HG02938 (cell line): ENCODE measurements at regions not wholly inside any gene's neighbourhood (a gene's known extent, or its start where the extent isn't known, plus 50 kb on each side); places are given as distances from the start of the nearest gene placed in this dataset.
"Not testable (repeated sequence)": the region's sequence is repeated elsewhere in the genome, so short reads cannot be mapped to it uniquely, and the experiment has no call there.

ENCODE experiments used
- ATAC-seq: cut with Tn5 transposase; IDR thresholded peaks from one replicate; pipeline ENCODE4 v1.9.1; 2021; ENCODE audit warnings: mild to moderate bottlenecking, moderate library complexity; ENCODE audit not compliant: unreplicated experiment

DNA sequence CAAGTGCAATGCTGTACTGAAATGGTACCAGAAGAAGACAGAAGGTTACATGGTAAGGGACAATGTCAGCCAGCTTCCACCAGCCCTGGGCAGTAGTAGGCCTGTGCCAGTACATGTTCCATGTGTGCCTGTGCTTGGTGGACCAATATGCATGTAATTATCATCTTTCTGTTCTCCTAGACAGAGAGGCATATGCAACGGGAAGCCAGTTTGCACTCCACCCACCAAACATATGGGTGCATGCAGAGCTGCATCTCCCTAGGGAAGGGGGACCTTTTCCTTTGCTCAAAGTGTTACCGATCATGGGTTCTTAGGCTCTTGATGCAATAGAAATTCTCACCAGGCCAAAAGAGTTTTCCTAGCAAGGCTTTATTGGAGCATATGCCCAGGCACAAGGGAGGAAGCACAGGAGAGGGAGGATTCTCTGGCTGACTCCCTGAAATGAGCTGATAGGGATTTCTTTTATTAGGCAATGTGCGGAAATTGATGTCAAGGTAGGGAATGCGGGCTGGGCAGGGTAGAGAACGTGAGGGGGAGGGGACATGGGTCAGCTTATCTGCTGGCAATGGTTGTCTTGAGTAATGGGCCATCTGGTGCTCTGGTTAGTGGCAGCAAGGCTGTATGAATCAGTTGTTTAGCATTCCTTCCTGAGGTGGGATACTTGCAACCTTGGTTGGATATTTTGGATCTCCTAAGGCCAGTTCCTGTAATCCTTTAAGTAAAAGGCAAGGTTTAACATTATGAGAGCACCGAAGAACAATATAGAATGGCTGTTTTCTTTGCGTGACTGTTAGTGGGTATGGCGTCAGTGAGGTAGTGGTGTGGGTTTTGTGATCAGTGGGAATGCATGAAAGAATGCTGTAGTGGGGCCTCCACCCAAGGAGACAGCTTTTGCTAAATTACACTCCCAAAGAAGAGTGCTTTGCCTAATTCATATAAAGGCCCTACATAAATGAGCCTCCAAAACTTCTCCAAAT lies 102.5 kb downstream of the CDRT15L2 start:
- not testable (repeated sequence) for ATAC-seq

DNA sequence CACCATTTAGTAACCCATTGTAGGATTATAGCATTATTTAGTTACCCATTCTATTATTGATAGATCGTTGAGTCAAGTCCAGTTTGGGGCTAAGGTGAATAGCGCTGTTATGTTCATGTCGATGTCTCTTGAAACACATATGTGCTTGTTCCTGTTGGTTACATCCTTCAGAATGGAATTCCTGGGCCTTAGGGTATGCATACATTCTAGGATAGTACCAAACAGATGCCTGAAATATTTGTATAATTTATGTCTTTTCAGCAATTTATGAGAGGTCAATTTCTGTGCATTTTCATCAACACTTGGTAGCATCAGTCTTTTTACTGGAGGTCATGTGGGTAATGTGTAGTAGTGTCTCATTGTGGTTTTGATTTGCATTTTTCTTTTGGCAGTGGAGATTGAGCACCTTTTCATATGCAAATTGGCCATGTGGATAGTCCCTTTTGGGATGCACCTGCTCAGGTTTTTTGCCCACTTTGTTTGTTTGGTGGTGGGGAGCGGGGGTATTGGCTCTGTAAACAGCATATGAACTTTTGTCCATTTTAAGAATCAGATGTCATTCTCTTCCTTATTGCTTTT lies 104.2 kb downstream of the CDRT15L2 start:
- not testable (repeated sequence) for ATAC-seq

DNA sequence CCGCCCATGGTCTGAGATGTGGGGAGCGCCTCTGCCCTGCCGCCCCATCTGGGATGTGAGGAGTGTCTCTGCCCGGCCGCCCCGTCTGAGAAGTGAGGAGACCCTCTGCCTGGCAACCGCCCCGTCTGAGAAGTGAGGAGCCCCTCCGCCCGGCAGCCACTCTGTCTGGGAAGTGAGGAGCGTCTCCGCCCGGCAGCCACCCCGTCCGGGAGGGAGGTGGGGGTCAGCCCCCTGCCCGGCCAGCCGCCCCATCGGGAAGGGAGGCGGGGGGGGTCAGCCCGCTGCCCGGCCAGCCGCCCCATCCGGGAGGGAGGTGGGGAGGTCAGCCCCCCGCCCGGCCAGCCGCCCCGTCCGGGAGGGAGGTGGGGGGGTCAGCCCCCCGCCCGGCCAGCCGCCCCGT lies 105.5 kb downstream of the CDRT15L2 start:
- ATAC-seq: not testable (repeated sequence)

DNA sequence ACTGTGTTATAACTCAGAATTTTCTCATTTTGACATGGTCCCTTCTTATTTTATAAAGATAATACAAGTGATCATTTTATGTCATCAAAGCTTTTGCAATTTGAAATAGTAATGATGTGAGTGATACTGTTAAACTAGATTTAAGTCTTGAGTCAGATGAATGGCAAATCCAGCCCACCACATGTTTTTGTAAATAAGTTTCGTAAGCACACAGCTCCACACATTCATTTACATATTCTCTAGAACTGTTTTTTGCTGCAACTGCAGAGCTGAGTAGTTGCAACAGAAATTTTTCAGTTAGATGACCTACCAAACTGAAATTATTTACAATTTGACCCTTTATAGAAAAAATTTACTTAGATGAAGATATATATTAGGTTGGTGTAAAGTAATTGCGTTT lies 108.1 kb downstream of the CDRT15L2 start:
- ATAC-seq: not testable (repeated sequence)

DNA sequence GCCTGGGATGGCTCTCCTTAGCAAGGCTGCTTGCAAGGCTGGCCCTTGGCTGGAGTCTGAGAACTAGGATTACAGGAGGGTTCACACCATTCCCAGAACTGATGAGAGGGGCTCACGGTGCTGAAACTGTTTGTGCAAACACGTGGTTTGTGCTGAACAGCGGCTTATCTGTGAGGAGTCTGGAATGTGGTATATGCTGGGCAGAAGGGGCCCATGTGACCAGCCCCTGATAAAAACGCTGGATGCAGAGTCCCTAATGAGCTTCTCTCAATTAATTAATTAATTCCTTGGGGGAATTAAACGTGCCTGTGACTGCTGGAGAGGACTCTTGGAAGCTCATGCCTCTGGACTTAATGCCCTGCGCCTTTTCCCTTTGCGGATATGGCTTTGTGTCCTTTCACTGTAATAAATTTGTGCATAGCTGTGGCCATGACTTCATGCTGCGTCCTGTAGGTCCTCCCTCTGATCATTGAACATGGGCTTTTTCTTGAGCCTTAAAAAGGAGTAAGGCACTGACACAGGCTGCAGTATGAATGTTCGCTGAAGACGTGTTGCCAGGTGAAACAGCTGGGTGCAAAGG lies 109.7 kb downstream of the CDRT15L2 start:
- not testable (repeated sequence) for ATAC-seq

DNA sequence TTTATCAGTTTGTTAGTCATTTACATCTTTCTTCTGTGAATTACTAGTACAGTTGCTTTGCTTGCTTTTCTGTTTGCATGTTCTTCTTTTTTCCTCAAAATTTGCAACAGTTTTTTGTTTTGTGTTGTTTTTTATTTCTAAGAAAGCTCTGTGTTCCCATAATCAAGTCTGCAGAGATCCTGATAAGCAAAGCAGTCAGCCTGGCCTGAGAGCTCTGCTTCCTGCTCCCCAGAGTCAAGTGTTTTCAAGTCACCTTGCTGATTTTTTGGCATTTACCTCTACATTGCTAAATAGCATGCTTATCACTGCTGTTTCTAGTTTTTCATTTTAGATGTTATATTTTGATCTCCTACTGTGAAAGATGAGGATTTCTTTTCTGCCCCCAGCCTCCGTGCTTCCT lies 113.2 kb downstream of the CDRT15L2 start:
- ATAC-seq: not testable (repeated sequence)

DNA sequence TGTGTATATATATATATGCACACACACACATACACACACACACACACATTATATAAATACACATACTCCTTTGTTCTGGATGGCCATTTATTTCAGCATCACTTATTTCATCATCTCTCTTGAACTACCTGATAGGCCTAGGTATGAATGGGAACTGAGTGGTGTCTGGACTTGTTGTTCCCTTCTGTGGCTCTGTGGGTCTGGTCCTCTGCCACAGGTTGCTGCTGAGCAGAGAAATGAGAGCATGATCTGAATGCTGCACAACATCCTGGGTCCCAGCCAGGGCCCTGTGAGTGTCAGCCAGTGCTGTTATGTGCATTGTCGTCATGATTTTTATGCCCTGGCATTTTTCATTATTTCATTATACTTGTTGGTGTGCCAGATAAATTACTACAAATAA lies 116.3 kb downstream of the CDRT15L2 start:
- ATAC-seq: not testable (repeated sequence)

DNA sequence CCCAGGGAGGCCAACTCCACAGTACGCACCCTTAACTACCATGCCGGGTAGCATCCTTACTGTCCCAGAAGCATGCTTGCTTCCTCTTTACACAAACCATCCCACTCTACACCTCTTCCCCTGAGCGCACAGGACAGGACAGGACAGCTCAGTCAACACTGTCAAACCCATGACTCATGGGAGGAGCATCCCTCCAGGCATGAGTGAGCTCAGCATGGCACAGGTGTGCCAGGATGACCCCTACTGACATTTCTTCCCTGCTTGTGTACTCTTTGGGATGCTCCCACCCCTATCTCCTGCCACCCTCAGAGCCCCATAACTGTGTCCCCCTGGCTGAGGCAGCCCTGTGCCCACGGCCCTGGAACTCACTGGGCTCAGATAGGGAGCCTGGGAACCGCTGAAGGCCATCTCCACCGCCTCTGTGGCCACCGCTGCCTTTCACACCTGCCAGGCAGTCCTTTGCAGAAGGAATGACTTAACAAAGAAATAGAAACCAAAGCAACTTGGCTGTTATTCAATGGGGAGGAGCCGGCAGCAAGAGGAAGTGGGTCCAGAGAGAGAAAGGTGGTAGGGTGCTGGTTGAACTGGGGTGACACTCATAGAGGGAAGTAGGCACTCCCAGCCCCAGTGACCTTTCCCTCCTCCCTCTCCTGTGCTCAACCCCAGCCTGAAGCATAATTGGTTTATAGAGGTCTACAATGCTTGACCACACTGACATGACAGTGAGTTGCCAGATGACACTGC lies 119.1 kb downstream of the CDRT15L2 start:
- peak; percentile 82 for ATAC-seq

DNA sequence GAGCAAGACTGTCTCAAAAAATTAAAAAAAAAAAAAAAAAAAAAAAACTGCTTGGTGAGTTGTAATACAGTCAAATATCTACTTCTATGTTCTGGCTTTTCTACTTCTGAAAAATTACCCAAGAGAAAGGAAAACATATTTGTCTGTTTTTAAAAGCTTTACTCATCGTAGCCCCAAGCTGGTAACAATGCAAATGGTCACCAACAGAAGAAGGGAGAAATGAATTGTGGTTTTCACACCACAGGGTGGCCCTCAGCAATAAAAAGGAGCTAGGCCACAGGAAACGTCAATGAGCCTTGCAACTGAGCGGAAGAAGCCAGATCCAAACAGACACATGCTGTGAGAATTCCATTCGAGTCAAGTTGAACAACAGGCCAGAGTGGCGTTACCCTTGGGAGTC lies 121.0 kb downstream of the CDRT15L2 start:
- not testable (repeated sequence) for ATAC-seq

DNA sequence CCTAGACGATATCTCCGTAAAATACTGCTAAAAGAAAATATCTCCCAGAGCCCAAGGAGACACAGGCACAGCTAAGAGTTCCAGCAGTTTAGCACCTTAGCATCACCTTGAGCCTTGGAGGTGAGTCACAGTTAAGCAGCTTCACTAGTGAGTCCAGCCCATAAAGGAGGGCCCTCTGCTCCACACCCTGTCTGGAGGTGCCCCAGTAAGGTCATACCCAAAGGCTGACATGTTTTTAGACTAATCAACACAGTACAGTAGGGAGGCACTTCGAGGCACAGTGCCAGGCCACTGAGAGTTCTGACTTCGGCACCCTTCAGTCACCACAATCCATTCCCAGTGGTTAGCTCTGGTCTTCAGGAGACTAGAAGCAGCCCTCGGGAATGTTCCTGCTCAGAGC lies 121.8 kb downstream of the CDRT15L2 start:
- ATAC-seq: not testable (repeated sequence)

DNA sequence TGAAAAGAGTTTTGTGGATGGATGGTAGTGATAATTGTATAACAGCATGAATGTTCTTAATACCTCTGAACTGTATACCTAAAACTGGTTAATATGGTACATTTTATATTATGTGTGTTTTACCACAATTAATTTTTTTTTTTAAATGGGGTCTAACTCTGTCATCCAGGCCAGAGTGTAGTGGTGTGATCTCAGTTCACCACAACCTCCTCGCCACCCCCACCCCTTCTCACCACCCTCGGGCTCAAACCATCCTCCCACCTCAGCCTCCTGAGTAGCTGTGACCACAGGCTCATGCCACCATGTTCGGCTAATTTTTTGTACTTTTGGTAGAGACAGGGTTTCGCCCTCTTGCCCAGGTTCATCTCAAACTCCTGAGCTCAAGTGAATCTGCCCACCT lies 123.2 kb downstream of the CDRT15L2 start:
- ATAC-seq: no peak

DNA sequence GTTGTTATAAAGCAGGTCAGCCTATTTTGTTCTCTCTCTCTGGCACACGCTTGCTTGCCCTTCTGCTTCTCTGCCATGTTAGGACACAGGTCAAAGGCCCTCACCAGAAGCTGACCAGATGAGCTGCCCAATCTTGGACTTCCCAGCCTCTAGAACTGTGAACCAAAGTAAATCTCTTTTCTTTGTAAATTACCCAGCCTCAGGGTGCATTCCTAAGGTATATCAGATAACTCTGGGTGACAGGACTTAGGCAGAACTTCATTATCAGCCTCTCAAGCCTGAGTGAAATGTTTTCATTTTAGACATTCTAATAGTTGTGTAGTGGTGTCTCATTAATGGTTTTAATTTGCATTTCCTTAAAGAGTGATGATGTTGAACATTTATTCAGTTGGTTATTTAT lies 124.3 kb downstream of the CDRT15L2 start:
- ATAC-seq: no peak

DNA sequence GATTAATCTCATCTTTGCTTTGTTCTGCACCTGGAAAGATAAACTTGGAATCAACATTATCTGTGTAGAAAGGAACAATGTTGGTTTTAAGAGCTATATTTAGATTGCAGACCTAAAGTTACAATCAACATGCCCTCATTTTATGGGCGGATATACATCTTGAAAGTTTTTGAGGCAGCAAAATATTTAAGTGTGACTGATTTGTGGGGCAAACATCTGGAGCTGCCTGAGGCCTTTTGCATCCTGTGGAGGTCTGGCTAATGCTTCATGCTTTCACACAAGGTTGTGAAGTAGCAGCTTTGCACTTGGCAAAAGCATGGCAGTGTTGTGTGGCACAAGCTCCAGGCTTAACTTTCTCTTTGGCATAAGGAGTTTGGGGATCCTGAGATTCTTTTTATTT lies 125.7 kb downstream of the CDRT15L2 start:
- ATAC-seq: not testable (repeated sequence)

DNA sequence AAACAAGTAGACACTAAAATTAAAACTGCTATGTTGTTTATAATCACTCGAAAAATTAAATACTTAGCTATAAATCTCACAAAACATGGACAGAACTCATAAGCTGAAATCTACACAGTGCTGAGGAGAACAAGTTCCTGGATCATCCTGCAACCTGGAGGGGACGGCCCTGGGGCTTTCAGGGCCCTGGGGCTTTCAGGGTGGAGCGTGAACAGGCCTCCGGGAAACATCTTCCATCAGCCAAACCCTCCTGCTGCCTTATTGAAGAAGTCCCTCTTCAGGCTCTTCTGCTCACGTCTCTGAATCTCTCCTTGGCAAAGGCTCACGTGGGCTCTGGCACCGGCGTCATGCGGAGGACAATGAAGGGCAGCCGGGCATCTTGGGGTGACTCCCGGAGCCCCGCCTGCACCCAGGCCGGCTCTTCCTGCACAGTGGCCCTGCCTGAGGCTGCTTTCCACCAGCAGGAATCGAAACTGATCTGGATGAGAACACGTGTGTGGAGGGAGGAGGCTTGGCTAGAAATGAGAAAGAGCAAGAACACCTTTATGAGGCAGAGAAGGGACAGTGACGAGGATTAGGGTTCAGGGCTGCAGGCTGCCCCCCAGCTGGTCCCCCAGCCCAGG lies 127.3 kb downstream of the CDRT15L2 start:
- ATAC-seq: no peak

DNA sequence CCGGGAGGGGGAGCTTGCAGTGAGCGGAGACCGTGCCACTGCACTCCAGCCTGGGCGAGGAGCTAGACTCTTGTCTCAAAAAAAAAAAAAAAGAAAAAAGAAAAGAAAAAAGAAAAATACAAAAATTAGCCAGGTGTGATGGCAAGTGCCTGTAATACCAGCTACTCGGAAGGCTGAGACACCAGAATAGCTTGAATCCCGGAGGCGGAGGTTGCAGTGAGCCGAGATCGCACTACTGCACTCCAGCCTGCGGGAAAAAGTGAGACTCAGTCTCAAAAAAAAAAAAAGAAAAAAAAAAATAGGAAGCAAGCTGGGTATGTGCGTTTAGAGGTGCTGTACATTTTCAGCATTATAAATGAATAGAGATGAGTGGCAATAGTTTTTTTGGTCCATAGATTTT lies 129.3 kb downstream of the CDRT15L2 start:
- ATAC-seq: not testable (repeated sequence)

DNA sequence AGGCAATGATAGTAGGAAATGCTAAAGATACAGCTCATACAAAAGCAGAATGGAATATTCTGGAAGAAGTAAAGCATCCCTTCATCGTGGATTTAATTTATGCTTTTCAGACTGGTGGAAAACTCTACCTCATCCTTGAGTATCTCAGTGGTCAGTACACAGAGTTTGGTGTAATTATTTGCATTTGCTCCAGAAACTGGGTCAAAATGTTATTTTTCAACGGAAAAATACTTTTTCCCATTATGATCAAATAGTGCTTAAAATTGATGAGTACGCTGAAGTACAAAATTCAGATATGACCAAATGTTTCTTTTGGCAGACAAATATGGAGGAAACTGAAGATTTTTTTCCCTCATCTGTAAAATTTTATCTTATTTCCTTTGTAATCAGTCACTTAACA lies 137.0 kb downstream of the CDRT15L2 start:
- ATAC-seq: not testable (repeated sequence)

DNA sequence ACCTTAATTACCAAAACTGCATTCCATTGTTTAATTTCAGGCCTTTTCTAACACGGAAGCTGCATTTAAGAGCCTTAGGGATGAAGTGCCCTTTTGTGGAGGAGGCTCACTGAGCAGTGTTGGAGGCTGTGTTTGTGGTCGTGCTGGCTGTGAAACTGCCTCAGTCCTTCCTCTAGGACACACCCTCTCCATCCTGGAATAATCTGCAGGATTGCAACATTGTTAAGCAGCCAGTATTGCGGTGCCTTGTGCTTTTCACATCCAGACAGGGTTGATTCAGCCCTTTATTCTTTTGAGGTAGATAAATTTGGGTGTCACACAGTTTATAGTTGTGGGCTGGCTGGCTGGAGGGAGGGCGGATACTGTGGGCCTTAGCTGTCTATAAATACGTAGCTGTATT lies 141.6 kb downstream of the CDRT15L2 start:
- no peak for ATAC-seq

DNA sequence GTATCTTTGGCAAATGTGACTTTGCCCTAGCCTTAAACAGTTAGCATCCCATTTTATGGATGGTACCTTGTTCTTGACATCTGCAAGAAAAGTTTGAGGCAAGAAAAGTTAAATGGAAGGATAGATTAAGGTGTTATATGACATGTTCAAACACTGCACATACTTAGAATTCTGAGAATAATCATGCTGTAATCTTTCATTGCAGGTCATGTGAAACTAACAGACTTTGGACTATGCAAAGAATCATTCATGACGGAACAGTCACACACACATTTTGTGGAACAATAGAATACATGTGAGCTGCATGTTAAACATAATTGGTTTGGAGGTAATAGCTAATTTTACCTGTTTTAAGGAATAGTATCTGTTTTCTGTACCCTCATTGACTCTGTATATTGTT lies 144.9 kb downstream of the CDRT15L2 start:
- ATAC-seq: not testable (repeated sequence)

DNA sequence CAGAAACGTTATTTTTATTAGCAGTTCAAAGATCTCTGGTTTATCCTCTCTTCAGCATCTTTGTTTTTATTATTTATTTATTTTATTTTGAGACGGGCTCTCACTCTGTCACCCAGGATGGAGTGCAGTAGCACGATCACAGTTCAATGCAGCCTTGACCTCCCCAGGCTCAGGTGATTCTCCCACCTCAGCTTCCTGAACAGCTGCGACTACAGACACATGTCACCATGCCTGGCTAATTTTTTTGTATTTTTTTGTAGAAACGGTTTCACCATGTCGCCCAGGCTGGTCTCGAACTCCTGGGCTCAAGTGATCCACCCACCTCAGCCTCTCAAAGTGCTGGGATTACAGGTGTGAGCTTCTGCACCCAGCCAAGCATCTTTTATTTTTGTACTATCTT lies 147.7 kb downstream of the CDRT15L2 start:
- ATAC-seq: not testable (repeated sequence)

DNA sequence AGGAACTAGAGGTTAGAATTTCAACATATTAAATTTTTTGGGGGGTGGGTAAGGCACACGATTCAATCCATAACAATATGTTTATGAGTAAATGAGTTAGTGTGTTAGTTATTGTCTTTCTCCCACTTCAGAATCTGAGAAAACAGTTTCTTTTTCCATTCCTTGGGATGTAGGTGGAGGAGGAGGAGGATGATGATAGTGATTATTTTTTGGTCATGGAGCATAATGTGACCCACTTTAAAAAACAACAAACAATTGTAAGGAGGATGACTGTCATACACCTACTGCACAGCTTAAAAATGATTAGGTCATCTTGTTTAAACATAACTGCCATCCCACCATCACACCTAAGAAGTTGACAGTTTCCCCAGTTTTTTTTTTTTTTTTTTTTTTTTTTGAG lies 148.7 kb downstream of the CDRT15L2 start:
- ATAC-seq: no peak

DNA sequence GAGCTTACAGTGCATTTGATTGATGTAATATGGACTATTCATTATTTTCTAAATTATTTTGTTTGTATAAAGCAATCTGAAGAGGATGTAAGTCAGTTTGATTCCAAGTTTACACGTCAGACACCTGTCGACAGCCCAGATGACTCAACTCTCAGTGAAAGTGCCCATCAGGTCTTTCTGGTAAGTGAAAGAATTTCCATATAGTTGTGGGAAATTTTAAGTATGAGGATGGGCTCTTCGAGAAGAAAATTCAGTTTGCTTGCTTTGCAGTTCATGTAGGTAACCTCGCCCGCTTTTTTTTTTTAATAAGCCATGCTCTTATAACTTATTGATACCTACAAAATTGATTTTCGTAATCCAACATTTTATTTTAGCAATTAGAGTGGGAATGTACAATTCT lies 151.6 kb downstream of the CDRT15L2 start:
- not testable (repeated sequence) for ATAC-seq
